Embryonic facial prominence (tissue), 1 donor: ENCODE measurements at regions not wholly inside any gene's neighbourhood (a gene's known extent, or its start where the extent isn't known, plus 50 kb on each side); places are given as distances from the start of the nearest gene placed in this dataset.
A peak's percentile ranks its signal among the peaks of the same experiment; 100 is the strongest.

Source experiments
- DNase-seq: peaks from one replicate; pipeline ENCODE4 v3.0.0-alpha.2; 2016; ENCODE audit errors: extremely low spot score

DNA sequence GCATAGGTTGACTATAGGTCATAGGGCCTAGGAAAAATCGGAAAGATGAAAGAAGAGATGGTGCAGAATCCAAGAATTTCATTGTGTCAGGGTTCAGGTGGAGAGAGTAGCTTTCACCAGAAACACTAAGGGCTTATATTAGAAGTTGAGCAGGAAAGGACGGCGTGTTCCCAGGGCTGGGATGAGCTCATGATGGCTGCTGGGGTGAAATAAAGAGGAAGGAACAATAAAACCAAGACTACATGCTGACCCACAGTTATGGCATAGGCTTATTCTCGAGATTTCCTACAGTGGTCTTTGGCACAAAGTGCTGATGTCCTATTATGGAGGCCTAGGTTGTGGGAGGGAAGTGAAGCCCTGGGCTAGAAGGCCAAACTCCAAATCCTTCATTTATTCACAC lies 195.8 kb downstream of the PTEN start:
- DNase-seq: no peak

DNA sequence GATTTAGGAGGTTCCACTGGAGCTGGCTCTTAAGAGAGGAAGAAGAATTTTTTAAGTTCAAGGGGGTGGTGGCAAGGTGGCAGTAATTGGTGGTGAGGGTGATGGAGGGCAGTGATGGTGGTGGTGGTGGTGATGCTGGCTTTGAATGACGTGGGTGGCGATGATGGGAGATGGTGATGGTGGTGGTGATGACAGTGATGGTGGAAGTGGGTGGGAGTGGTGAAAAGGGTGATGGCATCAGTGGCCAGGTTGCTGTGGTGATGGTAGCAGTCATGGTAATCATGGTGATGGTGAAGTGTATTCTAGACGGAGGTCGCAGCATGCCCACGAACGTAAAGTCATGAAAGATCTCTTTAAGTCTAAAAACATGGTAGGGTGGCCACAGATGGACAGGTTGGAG lies 197.3 kb downstream of the PTEN start:
- DNase-seq: no peak

DNA sequence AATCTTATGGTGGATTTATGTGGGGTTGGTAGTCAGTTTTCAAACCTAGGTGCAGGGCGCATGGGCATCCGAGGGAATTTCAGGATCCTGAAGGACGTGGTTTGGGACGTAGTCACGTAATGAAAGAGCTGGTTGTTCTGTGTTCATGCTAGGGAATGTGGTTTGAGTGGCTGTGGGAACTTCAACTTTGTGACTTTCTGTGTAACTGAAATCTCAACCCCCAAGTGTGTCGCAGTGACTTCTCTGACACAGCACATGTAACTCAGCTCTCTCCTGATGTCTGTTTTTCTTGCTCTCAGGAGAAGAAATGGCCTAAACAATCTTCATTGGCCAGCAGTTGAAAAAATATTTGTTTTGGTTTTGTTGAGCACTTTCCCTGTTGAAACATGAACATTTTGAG lies 199.0 kb downstream of the PTEN start:
- no peak for DNase-seq

DNA sequence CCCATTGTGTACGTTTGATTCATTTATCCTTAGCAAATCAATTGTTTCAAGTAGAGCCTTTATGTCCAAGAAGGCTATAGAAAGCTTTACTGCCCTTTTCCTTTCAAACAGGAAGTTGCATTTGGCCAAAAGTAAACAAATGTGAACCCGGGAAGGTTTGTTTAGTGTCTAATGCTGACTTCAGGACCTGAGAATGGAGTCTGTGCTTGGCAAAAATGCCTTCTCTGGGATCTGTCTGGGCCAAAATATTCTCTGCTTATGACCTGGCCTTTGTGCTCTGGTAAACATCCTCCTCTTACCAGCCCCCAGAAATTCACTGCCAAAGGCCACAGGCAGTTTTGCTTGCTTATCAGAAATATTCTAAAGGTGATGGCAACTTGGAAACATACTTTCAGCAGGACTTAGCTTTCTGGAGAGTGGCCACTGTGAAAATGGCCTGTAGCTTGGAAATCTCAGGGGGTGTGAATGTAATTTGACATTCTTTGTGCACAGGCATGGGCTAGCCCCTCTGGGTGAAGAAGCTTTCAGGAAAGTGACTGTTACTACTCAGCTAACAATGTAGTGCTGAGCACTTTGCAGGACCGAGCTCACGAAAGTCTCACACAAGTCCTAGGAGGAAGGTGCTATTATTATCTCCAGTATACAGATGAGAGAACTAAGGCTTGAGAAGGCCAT lies 199.5 kb downstream of the PTEN start:
- no peak for DNase-seq

DNA sequence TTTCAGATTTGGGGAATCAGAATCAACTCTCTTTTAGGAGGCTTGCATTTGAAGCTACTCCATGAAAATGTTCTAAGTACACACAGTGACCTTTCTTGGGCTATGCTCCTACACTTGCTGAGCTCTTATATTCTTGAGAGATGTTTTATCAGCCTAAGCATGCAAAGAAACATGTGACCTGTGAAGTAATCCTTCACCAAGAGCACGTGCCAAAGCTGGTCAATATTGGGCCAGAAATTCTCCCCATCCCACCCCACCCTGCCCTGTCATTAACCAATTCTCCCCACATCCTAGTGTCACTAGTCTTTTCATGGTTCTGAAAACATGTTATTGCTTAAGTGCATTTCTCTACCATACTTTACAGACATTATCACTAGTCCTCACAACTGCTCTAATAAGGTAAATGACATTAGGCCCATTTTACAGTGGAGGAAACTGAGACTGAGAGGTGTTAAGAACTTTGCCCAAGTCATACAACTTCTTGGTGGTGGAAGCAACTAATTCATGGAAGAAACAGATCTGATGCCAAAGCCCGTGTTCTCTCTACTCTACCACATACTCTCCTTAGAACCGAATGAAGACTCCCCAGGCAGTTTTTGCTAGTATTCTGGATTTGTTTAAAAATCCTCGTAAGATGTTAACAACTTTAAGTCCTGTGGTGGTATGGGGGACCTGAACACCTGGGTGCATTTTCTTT lies 200.6 kb downstream of the PTEN start:
- no peak for DNase-seq

DNA sequence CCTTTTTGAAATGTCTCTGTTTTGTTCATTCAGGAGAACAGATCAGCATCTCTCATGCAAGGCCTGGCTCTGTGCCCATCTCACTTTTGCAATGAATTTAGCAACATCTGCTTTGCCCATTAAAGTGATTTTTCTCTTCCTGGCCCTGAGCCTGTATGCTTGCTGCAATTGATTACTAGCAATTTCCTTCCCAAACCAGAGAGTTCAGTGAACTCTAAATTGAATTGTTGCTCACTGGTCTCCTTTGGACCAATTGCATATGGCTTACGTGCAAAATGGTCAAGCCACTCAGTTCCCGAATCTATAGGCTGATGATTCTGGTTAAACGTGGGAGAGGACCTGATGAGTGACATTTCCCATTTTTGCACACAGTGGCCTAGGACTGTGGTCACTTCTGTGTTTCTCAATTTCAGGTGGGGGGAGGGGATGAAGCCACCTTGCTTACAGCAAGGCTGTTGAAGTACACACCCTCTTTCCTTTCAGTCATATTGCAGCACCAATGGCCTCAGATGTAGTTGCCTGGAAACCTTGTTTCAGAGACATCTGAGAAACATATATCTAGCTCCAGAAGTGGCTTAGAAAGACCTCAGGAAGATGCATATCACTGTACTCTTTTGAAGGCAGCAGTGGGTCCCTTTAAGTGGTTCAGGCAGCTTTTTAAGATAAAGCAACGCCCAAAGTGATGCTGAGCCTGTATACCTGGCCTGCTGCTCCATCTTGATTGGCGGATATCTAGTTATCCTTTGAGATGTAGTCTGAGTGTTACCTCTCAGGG lies 201.4 kb downstream of the PTEN start:
- peak; percentile 26 for DNase-seq

DNA sequence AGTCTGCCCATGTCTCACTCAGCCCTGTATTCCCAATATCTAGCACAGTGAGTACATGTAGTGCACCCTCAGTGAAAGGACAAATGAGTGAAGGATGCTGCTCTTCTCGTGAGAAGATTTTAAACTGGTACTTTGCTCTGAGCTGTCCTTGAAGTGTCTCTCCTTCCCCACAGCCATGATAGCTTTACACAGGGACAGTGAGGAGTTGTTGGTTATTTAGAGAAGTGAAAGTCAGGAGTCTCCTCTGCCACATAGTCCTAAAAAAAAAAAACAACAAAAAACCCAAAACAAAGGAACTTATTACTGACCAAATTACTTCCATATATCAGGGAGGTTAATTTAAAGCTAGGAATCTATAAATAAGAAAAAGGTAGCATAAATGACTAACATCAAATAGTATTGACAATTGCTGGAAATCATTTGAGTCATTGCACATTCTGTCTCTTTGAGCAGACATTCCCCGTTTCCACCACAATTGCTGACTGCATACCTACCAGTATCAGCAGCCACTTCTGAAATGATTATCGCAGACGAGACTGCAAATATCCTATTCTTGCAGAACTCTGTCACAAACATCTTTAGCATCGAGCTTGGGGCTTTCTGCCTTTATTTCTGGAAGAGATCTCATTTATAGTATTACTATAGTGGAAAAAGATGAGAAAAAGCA lies 202.1 kb downstream of the PTEN start:
- no peak for DNase-seq

DNA sequence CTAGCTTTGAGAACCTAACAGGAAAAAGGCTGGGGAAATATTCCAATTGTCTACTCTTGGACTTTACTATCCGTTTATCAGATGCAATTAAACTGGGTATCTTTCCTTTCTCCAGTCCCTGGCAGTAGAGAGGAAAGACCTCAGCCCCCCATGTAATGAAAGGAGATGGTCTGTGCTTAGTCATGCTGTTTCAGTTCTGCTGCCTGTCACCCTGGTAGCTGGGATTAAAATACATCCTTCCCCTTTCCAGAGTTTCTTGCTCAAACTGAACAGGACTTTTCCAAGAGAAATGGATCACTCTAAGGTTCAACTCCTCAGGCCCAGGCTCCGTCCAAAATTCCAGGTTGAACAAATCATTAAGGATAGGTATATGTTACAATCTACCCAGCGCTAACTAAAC lies 202.9 kb downstream of the PTEN start:
- no peak for DNase-seq

DNA sequence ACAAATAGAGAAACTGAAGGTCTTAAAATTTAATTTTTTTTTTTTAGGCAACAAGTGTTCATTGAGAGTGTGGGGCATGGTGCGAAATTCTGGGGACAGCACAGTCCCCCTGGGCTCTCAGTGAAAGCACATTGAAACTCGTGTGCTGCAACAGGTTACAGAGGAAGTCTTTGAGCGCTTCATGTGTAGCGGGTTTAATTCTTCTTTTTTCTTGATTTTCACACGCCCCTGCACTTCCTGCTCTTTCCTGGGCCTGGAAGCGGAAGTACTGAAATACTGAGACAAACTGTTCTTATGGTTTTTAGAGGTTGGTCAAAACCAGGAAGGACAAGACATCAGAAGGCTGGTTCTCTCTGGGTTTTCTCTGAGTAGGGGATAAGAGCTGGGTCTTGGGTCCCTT lies 203.5 kb downstream of the PTEN start:
- no peak for DNase-seq

DNA sequence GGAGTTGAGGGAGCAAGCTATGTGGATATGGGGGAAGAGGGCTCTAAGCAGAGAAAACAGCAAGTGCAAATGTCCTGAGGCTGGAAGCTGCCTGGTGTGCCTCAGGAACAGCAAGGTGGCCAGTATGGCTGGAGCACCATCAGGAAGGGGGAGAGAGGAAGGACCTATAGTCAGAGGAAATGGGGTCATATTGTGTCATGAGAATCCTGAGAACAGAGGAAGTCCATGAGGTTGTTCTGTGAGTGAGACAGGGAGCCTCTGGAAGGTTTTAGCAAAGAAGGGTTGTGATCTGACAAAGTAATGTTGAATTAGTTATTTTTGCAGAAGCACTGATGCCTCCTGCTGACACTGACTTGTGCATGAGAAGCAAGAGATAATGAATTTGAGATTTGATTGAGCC lies 204.3 kb downstream of the PTEN start:
- DNase-seq: no peak

DNA sequence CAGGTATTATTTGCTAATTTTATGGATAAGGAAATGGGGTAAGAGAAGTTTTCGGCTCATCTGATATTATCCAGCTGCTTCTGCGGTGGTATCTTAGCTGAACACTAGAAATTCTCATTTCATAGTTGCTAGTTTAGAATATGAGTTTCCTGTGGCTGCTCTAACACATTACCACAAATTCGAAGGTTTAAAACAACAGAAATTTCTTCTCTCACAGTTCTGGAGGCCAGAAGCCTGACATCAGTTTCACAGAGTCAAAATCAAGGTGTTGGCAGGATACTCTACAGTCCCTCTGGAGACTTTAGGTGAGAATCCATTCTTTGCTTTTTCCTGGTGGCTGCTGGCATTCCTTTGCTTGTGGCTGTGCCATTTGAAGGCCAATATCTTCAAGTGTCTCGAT lies 205.9 kb downstream of the PTEN start:
- DNase-seq: no peak

DNA sequence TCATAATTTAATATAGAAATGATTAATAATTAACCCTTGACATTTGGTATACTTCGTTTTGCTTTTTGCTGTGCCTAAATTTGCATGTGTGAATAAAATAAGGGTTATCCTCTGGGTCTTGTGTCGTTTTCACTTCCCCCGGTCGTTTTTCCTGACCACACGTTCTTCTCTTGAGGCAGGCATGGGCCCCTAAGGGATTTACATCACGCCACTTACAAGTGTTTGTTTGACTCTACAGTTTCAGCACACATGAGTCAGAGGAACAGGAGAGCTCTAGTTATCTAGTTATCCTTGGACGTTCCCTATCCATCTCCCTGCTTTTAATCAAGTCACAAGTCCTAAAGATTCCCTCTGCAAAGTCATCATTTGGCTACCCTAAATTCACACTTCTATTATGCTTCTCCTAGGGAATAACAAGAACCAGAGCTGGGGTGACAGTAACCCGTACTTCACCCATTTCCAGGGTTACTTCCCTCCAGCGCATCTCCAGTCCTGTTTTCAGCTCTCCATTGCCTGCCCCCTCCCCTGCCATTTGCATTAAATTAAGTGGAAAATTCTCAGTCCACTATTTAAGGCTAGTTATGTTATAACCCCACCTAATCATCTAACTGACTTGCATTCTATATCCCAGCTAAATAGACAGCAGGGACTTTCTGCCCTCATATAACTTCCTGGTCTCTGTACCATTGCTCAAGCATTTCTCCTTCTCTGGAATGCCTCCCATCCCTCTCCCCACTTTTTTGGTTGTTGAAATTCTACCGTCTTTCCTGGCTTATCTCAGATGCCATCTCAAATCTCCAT lies 206.9 kb downstream of the PTEN start:
- no peak for DNase-seq

DNA sequence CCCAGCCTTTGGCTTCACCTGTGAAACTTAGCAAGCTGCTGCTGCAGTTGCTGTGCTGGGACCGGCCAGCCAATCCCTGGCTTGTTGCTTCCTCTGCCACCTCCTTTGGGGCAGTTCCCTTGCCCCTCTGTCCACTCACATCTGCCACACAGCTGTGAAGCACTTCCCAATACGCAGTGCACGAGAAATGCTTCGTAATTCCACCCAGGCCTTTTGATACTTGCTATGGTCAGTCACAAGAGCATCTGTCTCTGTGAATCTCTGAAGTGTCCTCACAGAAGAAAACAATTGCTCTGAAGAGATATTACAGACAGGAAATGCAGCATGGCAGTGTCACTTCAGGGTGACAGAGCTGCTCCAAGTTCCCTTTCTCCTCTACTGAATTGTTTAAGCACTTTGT lies 208.5 kb downstream of the PTEN start:
- no peak for DNase-seq

DNA sequence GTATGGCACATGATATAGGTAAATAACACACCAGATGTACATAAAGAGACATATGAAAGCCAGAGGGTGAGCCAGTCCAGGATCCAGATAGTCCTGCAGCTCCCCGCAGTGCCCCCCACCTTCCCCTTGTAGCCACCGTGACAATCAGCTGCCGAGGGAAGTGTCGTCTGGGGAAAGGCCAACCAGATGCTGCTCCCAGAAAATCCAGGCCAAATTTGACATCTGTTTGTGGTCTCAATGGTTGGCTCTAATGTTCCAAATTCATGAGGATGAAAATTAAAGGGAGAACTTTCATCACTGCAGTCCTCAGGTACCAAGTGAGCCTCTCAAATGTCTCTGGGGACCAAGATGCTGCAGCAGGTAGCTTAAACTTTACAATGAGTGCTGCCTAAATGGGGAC lies 210.3 kb downstream of the PTEN start:
- no peak for DNase-seq

DNA sequence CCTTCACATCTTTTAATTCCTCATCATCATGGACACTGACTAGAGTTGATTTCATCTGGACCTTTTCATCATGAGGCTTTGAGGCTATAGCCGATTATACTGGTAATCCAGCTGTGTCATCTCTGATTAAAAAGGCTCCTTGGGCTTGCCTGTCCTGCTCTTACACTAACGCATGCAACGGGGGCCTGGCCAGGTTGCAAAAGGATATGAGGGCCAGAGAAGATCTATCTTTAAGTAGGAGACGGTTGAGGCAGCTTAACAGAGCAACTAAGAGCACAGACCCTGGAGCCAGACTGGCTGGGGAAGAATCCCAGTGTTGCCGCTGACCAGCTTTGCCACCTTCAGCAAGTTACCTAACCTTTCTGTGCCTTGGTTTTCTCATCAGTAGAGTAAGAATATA lies 211.5 kb downstream of the PTEN start:
- DNase-seq: no peak

DNA sequence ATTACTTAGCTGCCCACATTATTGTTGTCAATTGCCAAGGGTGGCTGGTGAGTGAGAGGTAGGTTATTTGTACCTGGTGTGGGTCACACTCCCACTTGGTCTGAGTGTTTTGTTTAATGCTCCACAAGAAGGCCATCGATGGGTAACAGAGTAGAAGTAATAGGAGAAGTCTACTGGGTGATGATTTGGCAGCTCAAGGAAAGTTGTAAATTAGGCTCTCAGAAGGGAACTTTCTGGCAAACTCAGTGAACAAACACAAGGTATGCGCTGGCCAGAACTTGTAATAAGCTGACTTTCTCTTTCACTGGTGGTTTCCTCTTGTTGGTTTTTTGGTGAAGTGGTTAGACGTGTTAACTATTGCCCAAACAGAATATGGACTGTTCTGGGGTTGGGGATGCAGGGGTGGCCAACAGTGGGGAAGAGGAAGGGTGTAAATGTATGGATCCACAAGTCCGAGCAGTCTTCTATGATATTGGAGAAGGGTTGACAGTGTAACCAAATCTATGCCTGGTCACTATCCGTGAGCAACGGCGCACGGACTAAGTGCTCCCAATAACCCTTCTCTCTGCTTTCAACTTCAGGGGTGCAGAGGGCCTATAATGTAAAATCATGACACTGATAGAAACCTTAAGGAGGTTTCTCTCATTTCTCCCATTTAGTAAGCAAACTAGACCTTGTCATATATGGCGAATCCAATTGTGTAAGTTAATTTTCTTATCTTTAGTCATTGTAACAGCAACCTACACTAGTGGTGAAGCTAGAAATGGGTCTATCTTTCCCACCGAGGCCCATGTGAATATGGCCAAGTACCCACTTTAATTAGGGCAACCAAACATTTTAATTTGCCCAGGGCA lies 212.8 kb downstream of the PTEN start:
- DNase-seq: no peak

DNA sequence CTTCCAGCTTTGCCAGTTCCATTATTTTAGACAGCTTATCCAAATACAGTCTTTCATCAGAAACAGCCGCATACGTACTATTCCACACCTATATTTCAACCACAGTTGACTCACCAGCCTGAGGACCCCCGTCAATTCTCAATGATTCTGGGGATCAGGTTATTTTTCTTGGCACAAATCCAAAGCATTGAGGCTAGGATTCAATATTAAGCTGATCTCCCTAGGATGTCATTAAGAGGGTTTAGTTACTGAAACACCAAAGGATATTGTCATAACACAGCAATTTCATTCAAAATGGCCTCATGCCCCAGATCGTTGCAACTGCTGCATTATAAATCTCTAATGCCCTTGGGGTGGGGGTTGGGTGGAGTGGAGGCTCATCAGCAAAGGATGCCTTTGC lies 214.6 kb downstream of the PTEN start:
- DNase-seq: no peak

DNA sequence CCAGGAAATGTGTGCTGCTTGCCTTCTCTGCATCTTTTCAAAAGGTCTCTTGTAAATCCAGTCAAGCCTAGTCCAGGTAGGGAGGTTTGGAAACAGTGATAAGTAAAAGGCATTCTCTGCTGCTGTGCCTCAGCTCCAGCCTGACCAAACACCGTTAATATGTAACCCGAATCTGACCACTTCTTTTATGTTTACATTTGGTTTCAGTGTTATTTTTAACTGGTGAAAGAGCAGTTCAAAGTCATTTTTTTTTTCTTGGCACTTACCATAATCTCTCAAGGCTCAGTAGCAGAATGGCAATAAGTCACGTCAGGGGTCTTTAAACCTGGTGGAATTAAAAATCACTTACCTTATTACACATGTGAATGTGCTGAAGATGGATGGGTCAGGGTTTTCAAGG lies 216.8 kb downstream of the PTEN start:
- DNase-seq: no peak

DNA sequence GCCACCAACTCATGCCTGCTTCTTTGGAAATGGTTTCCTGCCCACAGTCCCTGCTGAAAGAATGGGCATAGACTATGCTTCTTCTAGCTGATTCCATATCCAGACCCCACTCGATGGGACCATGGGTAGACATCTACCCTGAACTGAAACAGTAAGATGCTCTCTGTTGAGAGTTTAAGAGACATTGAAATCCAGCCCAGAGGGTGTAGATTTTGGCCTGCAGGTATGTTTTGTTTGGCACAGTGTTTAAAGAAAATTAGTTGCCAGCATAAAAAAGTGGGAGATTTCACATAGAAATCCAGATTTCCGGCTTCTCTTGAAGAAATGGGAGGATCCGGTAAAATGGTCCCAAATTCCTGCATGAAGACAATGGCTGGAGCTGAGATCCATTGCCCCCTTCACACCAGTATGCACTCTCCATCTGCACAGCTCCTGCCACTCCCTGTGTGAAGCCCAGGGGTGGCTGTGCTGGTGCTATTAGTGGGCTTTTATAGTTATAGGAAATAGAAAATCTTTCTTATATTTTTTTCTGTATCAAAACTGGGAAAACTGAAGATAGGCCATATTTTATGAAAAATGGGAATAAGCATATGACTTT lies 218.1 kb downstream of the PTEN start:
- DNase-seq: no peak

DNA sequence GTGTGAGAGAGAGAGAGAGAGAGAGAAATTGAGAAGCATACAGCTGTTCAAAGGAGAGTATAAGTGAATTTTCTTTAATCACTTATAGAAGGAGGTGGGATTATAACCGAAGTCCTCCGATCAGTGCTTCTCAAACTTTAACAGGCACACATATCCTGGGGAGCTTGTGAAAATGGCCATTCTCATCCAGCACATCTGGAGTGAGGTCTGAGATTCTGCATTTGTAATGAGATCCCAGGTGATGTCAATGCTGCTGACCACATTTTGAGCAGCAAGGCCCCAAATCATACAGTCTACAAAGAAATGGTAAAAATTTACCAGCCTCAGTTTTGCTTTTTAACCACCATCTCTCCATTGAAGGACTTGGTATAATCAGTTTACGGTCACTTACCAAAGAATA lies 219.0 kb downstream of the PTEN start:
- no peak for DNase-seq
